ENCODE measurements at regions not wholly inside any gene's neighbourhood (a gene's known extent, or its start where the extent isn't known, plus 50 kb on each side); places are given as distances from the start of the nearest gene placed in this dataset.

DNA sequence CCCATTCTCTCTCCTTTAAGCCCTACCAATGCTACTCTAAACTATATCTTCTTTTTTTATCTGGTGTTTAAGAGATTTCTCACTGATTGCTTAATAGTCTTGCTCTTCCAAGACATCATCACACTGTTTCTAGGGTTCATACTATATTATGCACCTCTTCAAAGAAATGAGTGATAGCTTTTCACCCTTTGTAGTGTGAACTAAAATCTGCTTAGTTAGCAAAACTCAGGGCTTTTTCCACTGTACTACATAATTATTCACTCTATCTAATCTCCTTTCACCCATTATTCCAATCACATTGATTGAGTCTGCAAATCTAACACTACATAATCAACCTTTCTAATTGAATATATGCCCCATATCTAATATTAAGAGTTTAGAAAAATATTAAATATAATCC lies 456.0 kb upstream of the SOX9 start:
- TF ChIP-seq EZH2 (IDR thresholded peaks at IDR 0.05; ENCODE audit: low read length): no peak
- TF ChIP-seq, protein P1, sequence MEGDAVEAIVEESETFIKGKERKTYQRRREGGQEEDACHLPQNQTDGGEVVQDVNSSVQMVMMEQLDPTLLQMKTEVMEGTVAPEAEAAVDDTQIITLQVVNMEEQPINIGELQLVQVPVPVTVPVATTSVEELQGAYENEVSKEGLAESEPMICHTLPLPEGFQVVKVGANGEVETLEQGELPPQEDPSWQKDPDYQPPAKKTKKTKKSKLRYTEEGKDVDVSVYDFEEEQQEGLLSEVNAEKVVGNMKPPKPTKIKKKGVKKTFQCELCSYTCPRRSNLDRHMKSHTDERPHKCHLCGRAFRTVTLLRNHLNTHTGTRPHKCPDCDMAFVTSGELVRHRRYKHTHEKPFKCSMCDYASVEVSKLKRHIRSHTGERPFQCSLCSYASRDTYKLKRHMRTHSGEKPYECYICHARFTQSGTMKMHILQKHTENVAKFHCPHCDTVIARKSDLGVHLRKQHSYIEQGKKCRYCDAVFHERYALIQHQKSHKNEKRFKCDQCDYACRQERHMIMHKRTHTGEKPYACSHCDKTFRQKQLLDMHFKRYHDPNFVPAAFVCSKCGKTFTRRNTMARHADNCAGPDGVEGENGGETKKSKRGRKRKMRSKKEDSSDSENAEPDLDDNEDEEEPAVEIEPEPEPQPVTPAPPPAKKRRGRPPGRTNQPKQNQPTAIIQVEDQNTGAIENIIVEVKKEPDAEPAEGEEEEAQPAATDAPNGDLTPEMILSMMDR (optimal IDR thresholded peaks at IDR 0.05 in 1 of 3, IDR thresholded peaks at IDR 0.05 in 1 of 3, conservative IDR thresholded peaks at IDR 0.05 in 1 of 3; ENCODE audit: extremely low read depth in 1 of 3, insufficient read depth in 2 of 3, low read length in 3 of 3): no peak
- H3K27me3 ChIP-seq (ENCODE audit: control insufficient read depth, extremely low read depth, insufficient read depth, low read length): no peaks in the 10 kb centered on the region
- no peak overlapping the region for H3K27ac ChIP-seq (ENCODE audit: control insufficient read depth, insufficient read depth, low read length)
- H3K79me2 ChIP-seq (ENCODE audit: control insufficient read depth, insufficient read depth, low read length): no peaks in the 10 kb centered on the region
- no peak overlapping the region for H3K4me2 ChIP-seq (ENCODE audit: control insufficient read depth, extremely low read depth, insufficient read depth, low read depth, low read length)
- H3K9ac ChIP-seq (ENCODE audit: control insufficient read depth, extremely low read depth, insufficient read depth, low read length): no peak overlapping the region
- no peaks in the 10 kb centered on the region for H3K9me1 ChIP-seq (ENCODE audit: control insufficient read depth, extremely low read depth, insufficient read depth, low read length)
- DNase-seq (ENCODE audit: low read depth, low spot score) (no peak), FAIRE-seq (no peak)
- dilution Hi-C loops (cut with MboI; ENCODE audit: extremely low pct_ligation_motif_present, low sequenced_read_pairs): no loop called here
- H3K4me3 ChIP-seq (ENCODE audit: control insufficient read depth in 2 of 3, extremely low read depth in 1 of 3, insufficient read depth in 2 of 3, low read depth in 1 of 3, low read length in 3 of 3): no peak overlapping the region
- H3K9me3 ChIP-seq (ENCODE audit: control insufficient read depth, low read depth, low read length): no peaks in the 10 kb centered on the region
- H3K4me1 ChIP-seq (ENCODE audit: control insufficient read depth, extremely low read depth, insufficient read depth, low read length): no peaks in the 10 kb centered on the region
- no peak overlapping the region for H2AFZ ChIP-seq (ENCODE audit: control insufficient read depth, low read length)
- H3K36me3 ChIP-seq (ENCODE audit: control insufficient read depth in 2 of 2, extremely low read depth in 1 of 2, insufficient read depth in 2 of 2, low read length in 2 of 2): no peaks in the 10 kb centered on the region
- H4K20me1 ChIP-seq (ENCODE audit: control insufficient read depth, extremely low read depth, insufficient read depth, low read length): no peaks in the 10 kb centered on the region

DNA sequence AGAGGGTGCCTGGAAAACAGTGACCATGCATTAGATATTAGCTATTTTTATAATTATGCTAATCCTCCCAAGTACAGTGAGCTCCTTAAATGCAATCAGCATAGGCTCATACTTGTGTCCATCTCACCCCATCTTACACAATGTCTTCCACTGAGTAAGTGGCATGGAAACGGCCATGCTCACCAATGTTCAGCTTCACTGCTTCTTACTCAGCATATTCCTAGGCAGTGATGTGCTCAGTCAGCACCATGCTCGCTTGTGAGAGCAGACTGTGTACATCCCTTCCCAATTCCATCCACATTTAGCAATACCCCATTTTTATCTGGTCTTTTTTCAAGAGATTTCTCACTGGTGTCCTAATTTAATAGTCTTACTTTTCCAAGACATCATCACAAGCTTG lies 454.8 kb upstream of the SOX9 start:
- no peak for DNase-seq (ENCODE audit: low read depth, low spot score)
- Histone ChIP-seq H3K9ac (ENCODE audit: control insufficient read depth, extremely low read depth, insufficient read depth, low read length) (no peak overlapping the region), H3K4me1 (ENCODE audit: control insufficient read depth, extremely low read depth, insufficient read depth, low read length) (no peaks in the 10 kb centered on the region), H3K27me3 (ENCODE audit: control insufficient read depth, extremely low read depth, insufficient read depth, low read length) (no peaks in the 10 kb centered on the region), H3K4me3 (ENCODE audit: control insufficient read depth in 2 of 3, extremely low read depth in 1 of 3, insufficient read depth in 2 of 3, low read depth in 1 of 3, low read length in 3 of 3) (no peak overlapping the region), H3K27ac (ENCODE audit: control insufficient read depth, insufficient read depth, low read length) (no peak overlapping the region), H2AFZ (ENCODE audit: control insufficient read depth, low read length) (no peak overlapping the region), H4K20me1 (ENCODE audit: control insufficient read depth, extremely low read depth, insufficient read depth, low read length) (no peaks in the 10 kb centered on the region), H3K4me2 (ENCODE audit: control insufficient read depth, extremely low read depth, insufficient read depth, low read depth, low read length) (no peak overlapping the region), H3K36me3 (ENCODE audit: control insufficient read depth in 2 of 2, extremely low read depth in 1 of 2, insufficient read depth in 2 of 2, low read length in 2 of 2) (no peaks in the 10 kb centered on the region), H3K9me1 (ENCODE audit: control insufficient read depth, extremely low read depth, insufficient read depth, low read length) (no peaks in the 10 kb centered on the region), H3K79me2 (ENCODE audit: control insufficient read depth, insufficient read depth, low read length) (no peaks in the 10 kb centered on the region), H3K9me3 (ENCODE audit: control insufficient read depth, low read depth, low read length) (no peaks in the 10 kb centered on the region)
- TF ChIP-seq, protein P1 (optimal IDR thresholded peaks at IDR 0.05 in 1 of 3, IDR thresholded peaks at IDR 0.05 in 1 of 3, conservative IDR thresholded peaks at IDR 0.05 in 1 of 3; ENCODE audit: extremely low read depth in 1 of 3, insufficient read depth in 2 of 3, low read length in 3 of 3): no peak
- no peak for TF ChIP-seq EZH2 (IDR thresholded peaks at IDR 0.05; ENCODE audit: low read length)
- dilution Hi-C loops (cut with MboI; ENCODE audit: extremely low pct_ligation_motif_present, low sequenced_read_pairs): no loop called here
- no peak for FAIRE-seq

All from keratinocyte (primary cell).